Tibial nerve (tissue), 4 donors: ENCODE measurements at regions not wholly inside any gene's neighbourhood (a gene's known extent, or its start where the extent isn't known, plus 50 kb on each side); places are given as distances from the start of the nearest gene placed in this dataset.

ENCODE experiments used
- DNase-seq, 2 donors: peaks; one replicate each; pipeline ENCODE4 v3.0.0-alpha.2; 2019; ENCODE audit warnings: low spot score in 2 of 2
- H3K27ac ChIP-seq, 4 donors: fragments of 200-600 bp; sonication (generic) in 3 of 4; one replicate each; pipeline ENCODE4 v1.5.1; 2017 to 2019; ENCODE audit warnings: mild to moderate bottlenecking in 1 of 4
- H3K27me3 ChIP-seq, 2 donors: fragments of 200-600 bp; sonication (generic) in 1 of 2; one replicate each; pipeline versions ENCODE4 v1.5.1 to v1.6.0; 2017 to 2019
- H3K36me3 ChIP-seq, 3 donors: fragments of 200-600 bp; sonication (generic); one replicate each; pipeline ENCODE4 v1.5.1; 2018 to 2019
- H3K4me1 ChIP-seq, 4 donors: fragments of 200-600 bp; sonication (generic) in 3 of 4; one replicate each; pipeline ENCODE4 v1.5.1; 2017 to 2019
- H3K4me3 ChIP-seq, 4 donors: fragments of 200-600 bp; sonication (generic) in 3 of 4; one replicate each; pipeline ENCODE4 v1.5.1; 2017 to 2019; ENCODE audit warnings: mild to moderate bottlenecking in 1 of 4, moderate library complexity in 1 of 4
- H3K9me3 ChIP-seq, 4 donors: fragments of 200-600 bp; sonication (generic) in 3 of 4; one replicate each; pipeline ENCODE4 v1.5.1; 2017 to 2019
- EP300 ChIP-seq, 2 donors: sonication (generic); formaldehyde crosslinking; IDR thresholded peaks; one replicate each; pipeline ENCODE4 v1.6.1; 2017; ENCODE audit warnings: antibody characterized with exemption in 2 of 2, mild to moderate bottlenecking in 1 of 2
- POLR2A ChIP-seq, 2 donors: fragments of 450-650 bp; IDR thresholded peaks; one replicate each; pipeline ENCODE4 v1.6.1; 2017; ENCODE audit warnings: antibody characterized with exemption in 2 of 2, mild to moderate bottlenecking in 2 of 2, moderate library complexity in 2 of 2
- WGBS, 2 donors: methylation state at CpG; one replicate each; pipeline ENCODE4 v1.1.5; 2018; 5-methylcytosine and 5-hydroxymethylcytosine counted together
- TF ChIP-seq, protein P1 (sequence below), 5 experiments: fragments of 200-600 bp in 3 of 5; fragments of 450-650 bp in 2 of 5; sonication (generic) in 3 of 5; IDR thresholded peaks; one replicate each; pipeline ENCODE4 v1.5.1; 2016 to 2019; ENCODE audit warnings: antibody characterized with exemption in 5 of 5, mild to moderate bottlenecking in 3 of 5, moderate library complexity in 2 of 5

- no peak overlapping the region for H3K27ac ChIP-seq
- H3K4me1 ChIP-seq: no peaks in the 10 kb centered on the region
- H3K27me3 ChIP-seq: no peaks in the 10 kb centered on the region
- no peak for DNase-seq
- TF ChIP-seq POLR2A (IDR thresholded peaks at IDR 0.05) (no peak), EP300 (IDR thresholded peaks at IDR 0.05) (no peak)
- TF ChIP-seq, protein P1, sequence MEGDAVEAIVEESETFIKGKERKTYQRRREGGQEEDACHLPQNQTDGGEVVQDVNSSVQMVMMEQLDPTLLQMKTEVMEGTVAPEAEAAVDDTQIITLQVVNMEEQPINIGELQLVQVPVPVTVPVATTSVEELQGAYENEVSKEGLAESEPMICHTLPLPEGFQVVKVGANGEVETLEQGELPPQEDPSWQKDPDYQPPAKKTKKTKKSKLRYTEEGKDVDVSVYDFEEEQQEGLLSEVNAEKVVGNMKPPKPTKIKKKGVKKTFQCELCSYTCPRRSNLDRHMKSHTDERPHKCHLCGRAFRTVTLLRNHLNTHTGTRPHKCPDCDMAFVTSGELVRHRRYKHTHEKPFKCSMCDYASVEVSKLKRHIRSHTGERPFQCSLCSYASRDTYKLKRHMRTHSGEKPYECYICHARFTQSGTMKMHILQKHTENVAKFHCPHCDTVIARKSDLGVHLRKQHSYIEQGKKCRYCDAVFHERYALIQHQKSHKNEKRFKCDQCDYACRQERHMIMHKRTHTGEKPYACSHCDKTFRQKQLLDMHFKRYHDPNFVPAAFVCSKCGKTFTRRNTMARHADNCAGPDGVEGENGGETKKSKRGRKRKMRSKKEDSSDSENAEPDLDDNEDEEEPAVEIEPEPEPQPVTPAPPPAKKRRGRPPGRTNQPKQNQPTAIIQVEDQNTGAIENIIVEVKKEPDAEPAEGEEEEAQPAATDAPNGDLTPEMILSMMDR (IDR thresholded peaks at IDR 0.05): no peak
- peaks cover 0 to 6% (median 0%) of the 10 kb centered on the region in 4 donors for H3K9me3 ChIP-seq
- H3K36me3 ChIP-seq: no peaks in the 10 kb centered on the region
- H3K4me3 ChIP-seq: no peak overlapping the region
Observed at GRCh38 chr18:22675006-22675405, 257.3 kb upstream of the CTAGE1 start.

GRCh38 chr18:22676423-22676822, 256.7 kb upstream of the RBBP8 start:
- TF ChIP-seq, protein P1 (IDR thresholded peaks at IDR 0.05): no peak
- no peak for TF ChIP-seq EP300 (IDR thresholded peaks at IDR 0.05)
- Histone ChIP-seq H3K4me1 (no peaks in the 10 kb centered on the region), H3K36me3 (no peaks in the 10 kb centered on the region), H3K27me3 (no peaks in the 10 kb centered on the region), H3K27ac (no peak overlapping the region), H3K4me3 (no peak overlapping the region), H3K9me3 (peaks cover 0 to 6% (median 0%) of the 10 kb centered on the region in 4 donors)
- WGBS, 2 donors: 87 to 92% methylated on average over 2 of the region's 2 CpGs
- DNase-seq: no peak

DNA sequence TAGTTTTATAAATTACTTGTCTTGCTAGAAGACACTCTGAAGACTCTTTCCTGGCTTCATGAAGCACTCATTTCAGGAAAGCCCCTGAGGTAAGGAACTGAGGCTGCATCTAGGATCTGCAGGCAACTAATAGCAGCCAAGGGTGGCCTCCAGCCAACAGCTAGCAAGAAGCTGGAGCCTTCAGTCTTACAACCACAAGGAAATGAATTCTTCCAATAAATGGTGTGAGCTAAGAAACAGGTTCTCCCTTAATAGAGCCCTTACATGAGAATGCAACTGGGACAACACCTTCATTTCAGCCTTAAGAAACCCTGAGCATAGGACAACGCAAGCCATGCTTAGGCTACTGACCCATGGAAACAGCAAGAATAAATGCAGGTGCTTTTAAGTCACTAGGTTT, 254.6 kb upstream of the RBBP8 start:
- H3K9me3 ChIP-seq: peaks cover 0 to 6% (median 0%) of the 10 kb centered on the region in 4 donors
- no peak overlapping the region for H3K4me3 ChIP-seq
- TF ChIP-seq EP300 (IDR thresholded peaks at IDR 0.05) (no peak), POLR2A (IDR thresholded peaks at IDR 0.05) (no peak)
- TF ChIP-seq, protein P1 (IDR thresholded peaks at IDR 0.05): no peak
- H3K27me3 ChIP-seq: no peaks in the 10 kb centered on the region
- 93 to 95% methylated on average over 1 of the region's 1 CpG for WGBS, 2 donors
- DNase-seq: no peak
- H3K27ac ChIP-seq: no peak overlapping the region
- H3K36me3 ChIP-seq: no peaks in the 10 kb centered on the region
- H3K4me1 ChIP-seq: peaks cover 0 to 8% (median 3%) of the 10 kb centered on the region in 4 donors

DNA sequence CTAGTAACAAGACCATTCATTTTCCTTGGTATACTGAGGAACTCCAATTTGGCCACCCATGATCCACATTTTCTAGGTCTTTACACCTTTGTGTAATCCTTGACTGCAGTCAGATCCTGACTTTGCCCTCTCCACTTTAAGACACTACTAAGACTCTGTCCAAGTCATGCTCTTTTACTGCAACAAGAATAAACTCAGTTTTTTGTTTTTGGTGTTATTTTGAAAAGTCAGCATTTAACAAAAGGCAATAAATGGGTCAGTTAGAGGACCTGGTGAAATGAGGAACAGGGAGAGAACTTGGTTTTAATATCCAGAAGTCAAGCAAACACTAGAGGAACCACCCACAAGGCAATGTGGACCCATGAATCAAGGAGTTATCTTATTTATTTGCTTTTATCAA, 252.2 kb upstream of the RBBP8 start:
- Histone ChIP-seq H3K27me3 (no peaks in the 10 kb centered on the region), H3K4me1 (peaks cover 0 to 8% (median 3%) of the 10 kb centered on the region in 4 donors), H3K27ac (no peak overlapping the region), H3K4me3 (no peak overlapping the region), H3K36me3 (no peaks in the 10 kb centered on the region), H3K9me3 (no peaks in the 10 kb centered on the region)
- DNase-seq: no peak
- TF ChIP-seq EP300 (IDR thresholded peaks at IDR 0.05) (no peak), POLR2A (IDR thresholded peaks at IDR 0.05) (no peak)
- TF ChIP-seq, protein P1 (IDR thresholded peaks at IDR 0.05): no peak

GRCh38 chr18:22681908-22682307, 251.2 kb upstream of the RBBP8 start:
- Histone ChIP-seq H3K27ac (no peak overlapping the region), H3K36me3 (no peaks in the 10 kb centered on the region), H3K9me3 (no peaks in the 10 kb centered on the region), H3K27me3 (no peaks in the 10 kb centered on the region), H3K4me3 (no peak overlapping the region), H3K4me1 (peaks cover 0 to 8% (median 3%) of the 10 kb centered on the region in 4 donors)
- WGBS, 2 donors: 20 to 25% methylated on average over 2 of the region's 2 CpGs
- DNase-seq: no peak
- TF ChIP-seq, protein P1 (IDR thresholded peaks at IDR 0.05): no peak
- TF ChIP-seq EP300 (IDR thresholded peaks at IDR 0.05): no peak
- no peak for TF ChIP-seq POLR2A (IDR thresholded peaks at IDR 0.05)
